ENCODE measurements at regions not wholly inside any gene's neighbourhood (a gene's known extent, or its start where the extent isn't known, plus 50 kb on each side); places are given as distances from the start of the nearest gene placed in this dataset.

GRCh38 chr13:85216576-85216975 is 582.6 kb downstream of the SLITRK6 start:
- intact Hi-C loops (cut with DNase I) = no loop called here
- no peak overlapping the region for H3K4me3 ChIP-seq (replicated peaks in 1 of 3)
- no peak for DNase-seq
- peak overlapping the region in 1 of 3 donors; percentile 23 for H3K27ac ChIP-seq
- TF ChIP-seq CTCF (IDR thresholded peaks at IDR 0.05) (no peak), POLR2A (IDR thresholded peaks at IDR 0.05) (no peak)
- H3K4me1 ChIP-seq = peaks cover 0 to 5% of the 10 kb centered on the region in 2 donors
- H3K9me3 ChIP-seq = no peaks in the 10 kb centered on the region
- H3K27me3 ChIP-seq = no peaks in the 10 kb centered on the region
- H3K36me3 ChIP-seq = no peaks in the 10 kb centered on the region

- Histone ChIP-seq H3K27me3 (no peaks in the 10 kb centered on the region), H3K4me1 (peaks cover 0 to 5% of the 10 kb centered on the region in 2 donors), H3K4me3 (replicated peaks in 1 of 3) (no peak overlapping the region), H3K36me3 (no peaks in the 10 kb centered on the region), H3K9me3 (no peaks in the 10 kb centered on the region), H3K27ac (no peak overlapping the region)
- intact Hi-C loops (cut with DNase I) = no loop called here
- no peak for DNase-seq
- 68 to 92% methylated on average over 2 of the region's 2 CpGs for WGBS, 2 donors
- TF ChIP-seq CTCF (IDR thresholded peaks at IDR 0.05) = no peak
- no peak for TF ChIP-seq POLR2A (IDR thresholded peaks at IDR 0.05)
Measured at GRCh38 chr13:85212692-85213091, 586.5 kb downstream of the SLITRK6 start.

GRCh38 chr13:85204668-85205344 is 594.4 kb downstream of the SLITRK6 start:
- Histone ChIP-seq H3K36me3 (no peaks in the 10 kb centered on the region), H3K4me3 (replicated peaks in 1 of 3) (no peak overlapping the region), H3K4me1 (no peaks in the 10 kb centered on the region), H3K27me3 (no peaks in the 10 kb centered on the region), H3K9me3 (no peaks in the 10 kb centered on the region), H3K27ac (no peak overlapping the region)
- DNase-seq = peak in 1 of 2 donors; percentile 7
- intact Hi-C loops (cut with DNase I) = no loop called here
- no peak for TF ChIP-seq POLR2A (IDR thresholded peaks at IDR 0.05)
- no peak for TF ChIP-seq CTCF (IDR thresholded peaks at IDR 0.05)
- 79 to 87% methylated on average over 27 to 39 of the region's 53 CpGs for WGBS, 2 donors

GRCh38 chr13:85197431-85197830 is 601.8 kb downstream of the SLITRK6 start:
- Histone ChIP-seq H3K4me1 (peaks cover 0 to 7% of the 10 kb centered on the region in 2 donors), H3K4me3 (replicated peaks in 1 of 3) (no peak overlapping the region), H3K36me3 (no peaks in the 10 kb centered on the region), H3K27me3 (no peaks in the 10 kb centered on the region), H3K9me3 (no peaks in the 10 kb centered on the region), H3K27ac (no peak overlapping the region)
- TF ChIP-seq CTCF (IDR thresholded peaks at IDR 0.05) = no peak
- TF ChIP-seq POLR2A (IDR thresholded peaks at IDR 0.05) = no peak
- 55 to 65% methylated on average over 1 of the region's 1 CpG for WGBS, 2 donors
- intact Hi-C loops (cut with DNase I) = no loop called here
- no peak for DNase-seq

GRCh38 chr13:85194482-85194881 is 604.7 kb downstream of the SLITRK6 start:
- no peaks in the 10 kb centered on the region for H3K9me3 ChIP-seq
- DNase-seq = no peak
- TF ChIP-seq CTCF (IDR thresholded peaks at IDR 0.05) (no peak), POLR2A (IDR thresholded peaks at IDR 0.05) (no peak)
- H3K4me1 ChIP-seq = peaks cover 0 to 7% of the 10 kb centered on the region in 2 donors
- H3K4me3 ChIP-seq (replicated peaks in 1 of 3) = no peak overlapping the region
- intact Hi-C loops (cut with DNase I) = no loop called here
- H3K27ac ChIP-seq = no peak overlapping the region
- no peaks in the 10 kb centered on the region for H3K36me3 ChIP-seq
- no peaks in the 10 kb centered on the region for H3K27me3 ChIP-seq
